ENCODE measurements at regions not wholly inside any gene's neighbourhood (a gene's known extent, or its start where the extent isn't known, plus 50 kb on each side); places are given as distances from the start of the nearest gene placed in this dataset.

DNA sequence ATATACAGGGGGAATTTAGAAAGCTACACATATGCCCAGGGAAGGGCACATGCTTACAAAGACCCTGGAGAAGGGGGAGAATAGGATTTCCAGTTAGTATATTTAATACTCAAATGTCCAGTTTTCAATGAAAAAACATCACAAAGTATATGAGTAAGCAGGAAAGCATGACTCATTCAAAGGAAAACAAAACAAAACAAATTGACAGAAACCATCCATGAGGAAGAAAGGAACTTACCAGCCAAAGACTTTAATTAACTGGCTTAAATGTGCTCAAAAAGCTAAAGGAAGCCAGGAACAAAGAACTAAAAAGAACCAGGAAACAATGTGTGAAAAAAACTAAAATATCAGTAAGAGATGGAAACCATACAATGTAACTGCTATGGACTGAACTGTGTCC lies 716.2 kb upstream of the ARGLU1 start:
- Histone ChIP-seq H3K23me2 (ENCODE audit: insufficient read length, low read depth, low read length, poor library complexity, severe bottlenecking) (no peaks in the 10 kb centered on the region), H3K9me3 (ENCODE audit: control insufficient read depth, low read depth, low read length) (no peaks in the 10 kb centered on the region), H3K27me3 (ENCODE audit: insufficient read depth, low read length) (no peaks in the 10 kb centered on the region), H4K20me1 (ENCODE audit: control insufficient read depth, insufficient read depth, insufficient read length) (no peaks in the 10 kb centered on the region), H2AFZ (ENCODE audit: low read length) (no peak overlapping the region), H3K4ac (ENCODE audit: low read depth, low read length) (no peak overlapping the region), H3K18ac (ENCODE audit: insufficient read length, low read depth, low read length) (no peak overlapping the region), H2AK5ac (ENCODE audit: insufficient read length, low read length) (no peak overlapping the region), H3T11ph (ENCODE audit: low read length) (no peak overlapping the region), H3K79me1 (ENCODE audit: insufficient read depth, low read depth, low read length, poor library complexity, severe bottlenecking) (no peaks in the 10 kb centered on the region), H3K4me2 (ENCODE audit: insufficient read depth, insufficient read length, low read length) (no peak overlapping the region), H2BK15ac (ENCODE audit: low read depth, low read length) (no peak overlapping the region), H2BK5ac (ENCODE audit: insufficient read length, low read length) (no peak overlapping the region), H2BK120ac (ENCODE audit: low read depth, low read length, poor library complexity, severe bottlenecking) (no peak overlapping the region), H4K5ac (ENCODE audit: insufficient read length, low read depth, low read length) (no peak overlapping the region), H4K8ac (replicated peaks; ENCODE audit: insufficient read length, low read depth, low read length) (no peak overlapping the region), H2BK20ac (ENCODE audit: low read depth, low read length, poor library complexity, severe bottlenecking) (no peak overlapping the region), H3K27ac (ENCODE audit: insufficient read length, low read depth, low read length) (no peak overlapping the region), H3K14ac (ENCODE audit: insufficient read depth, low read length) (no peak overlapping the region), H2BK12ac (ENCODE audit: insufficient read length, low read depth, low read length) (no peak overlapping the region), H3K9ac (ENCODE audit: extremely low read depth, insufficient read length, low read length) (no peak overlapping the region), H3K79me2 (ENCODE audit: insufficient read depth, low read length) (no peaks in the 10 kb centered on the region), H3K4me1 (ENCODE audit: insufficient read depth, low read length) (no peaks in the 10 kb centered on the region), H3K56ac (ENCODE audit: insufficient read length, low read depth, low read length) (no peak overlapping the region), H4K91ac (ENCODE audit: insufficient read length, low read depth, low read length) (no peak overlapping the region), H3K23ac (ENCODE audit: insufficient read length, low read depth, low read length) (no peak overlapping the region)
- Mint-ChIP-seq H3K4me1 (no peaks in the 10 kb centered on the region), H3K36me3 (ENCODE audit: insufficient read depth in 1 of 3, low read depth in 3 of 3) (peaks cover 0 to 4% (median 0%) of the 10 kb centered on the region in 3 experiments; a peak in 2 of 7 replicates), H3K27ac (0 out of 7 replicates have a peak overlapping the region, but pooled peaks of 1 of the 3 experiments have one; percentile 13), H3K4me3 (no peak overlapping the region), H3K27me3 (ENCODE audit: low read depth) (no peaks in the 10 kb centered on the region), H3K9me3 (no peaks in the 10 kb centered on the region)
- no peak for TF ChIP-seq CTCF (conservative IDR thresholded peaks at IDR 0.05)
- no peak for DNase-seq

Measured in H9 (cell line).